GM23248 (cell line): ENCODE measurements at regions not wholly inside any gene's neighbourhood (a gene's known extent, or its start where the extent isn't known, plus 50 kb on each side); places are given as distances from the start of the nearest gene placed in this dataset.
A peak's percentile ranks its signal among the peaks of the same experiment; 100 is the strongest.

Experiments
- DNase-seq: peaks from one replicate; pipeline ENCODE4 v3.0.0-alpha.2; 2015
- H2AFZ ChIP-seq: fragments of 200-600 bp; sonication (generic); 2 replicates; pipeline ENCODE4 v1.6.1; 2016; ENCODE audit warnings: antibody characterized with exemption
- H3F3A ChIP-seq: fragments of 200-600 bp; sonication (generic); 2 replicates; pipeline ENCODE4 v1.6.1; 2016; ENCODE audit warnings: mild to moderate bottlenecking, antibody characterized with exemption, mixed run types; ENCODE audit not compliant: insufficient read depth
- H3K27ac ChIP-seq: fragments of 200-600 bp; sonication (generic); 2 replicates; pipeline ENCODE4 v1.5.1; 2016; ENCODE audit warnings: mild to moderate bottlenecking
- H3K27me3 ChIP-seq: fragments of 200-600 bp; sonication (generic); replicated peaks from 2 replicates; pipeline ENCODE4 v1.6.1; 2016; ENCODE audit warnings: mild to moderate bottlenecking; ENCODE audit not compliant: insufficient read depth
- H3K36me3 ChIP-seq: fragments of 200-600 bp; sonication (generic); 2 replicates; pipeline ENCODE4 v1.6.1; 2016; ENCODE audit warnings: low read depth, mild to moderate bottlenecking
- H3K4me1 ChIP-seq: fragments of 200-600 bp; sonication (generic); 2 replicates; pipeline ENCODE4 v1.6.1; 2016; ENCODE audit warnings: mild to moderate bottlenecking; ENCODE audit not compliant: insufficient read depth
- H3K4me2 ChIP-seq: fragments of 200-600 bp; sonication (generic); one replicate; pipeline ENCODE4 v1.6.1; 2016; ENCODE audit warnings: mild to moderate bottlenecking; ENCODE audit not compliant: unreplicated experiment
- H3K4me3 ChIP-seq: fragments of 200-600 bp; sonication (generic); 2 replicates; pipeline ENCODE4 v1.5.1; 2016; ENCODE audit warnings: mild to moderate bottlenecking
- H3K79me2 ChIP-seq: fragments of 200-600 bp; sonication (generic); 2 replicates; pipeline ENCODE4 v1.6.1; 2016; ENCODE audit warnings: mild to moderate bottlenecking; ENCODE audit not compliant: insufficient read depth
- H3K9ac ChIP-seq: fragments of 200-600 bp; sonication (generic); 2 replicates; pipeline ENCODE4 v1.6.1; 2016; ENCODE audit warnings: mild to moderate bottlenecking
- H3K9me2 ChIP-seq: fragments of 200-600 bp; sonication (generic); 2 replicates; pipeline ENCODE4 v1.6.1; 2016; ENCODE audit warnings: mixed run types, mild to moderate bottlenecking, moderate library complexity; ENCODE audit not compliant: insufficient read depth
- H3K9me3 ChIP-seq: fragments of 200-600 bp; sonication (generic); one replicate; pipeline ENCODE4 v1.6.1; 2017; ENCODE audit warnings: low read depth
- H4K20me1 ChIP-seq: fragments of 200-600 bp; sonication (generic); 2 replicates; pipeline ENCODE4 v1.6.0; 2016; ENCODE audit not compliant: insufficient read depth
- EZH2 ChIP-seq: fragments of 200-600 bp; sonication (generic); IDR thresholded peaks from 2 replicates; pipeline ENCODE4 v1.6.1; 2018; ENCODE audit warnings: antibody characterized with exemption, mild to moderate bottlenecking; ENCODE audit not compliant: insufficient read depth, poor library complexity, severe bottlenecking
- EZH2phosphoT487 ChIP-seq: fragments of 200-600 bp; sonication (generic); IDR thresholded peaks from 2 replicates; pipeline ENCODE4 v1.6.1; 2018; ENCODE audit warnings: antibody characterized with exemption, moderate library complexity, mild to moderate bottlenecking, low read depth; ENCODE audit not compliant: insufficient read depth
- WGBS, 2 experiments: methylation state at CpG; one replicate each; pipeline ENCODE4 v1.1.6; 2015 to 2017; ENCODE audit warnings: low lambda C conversion rate in 2 of 2, low coverage in 1 of 2; ENCODE audit errors: missing lambda C conversion rate in 2 of 2; 5-methylcytosine and 5-hydroxymethylcytosine counted together
- in situ Hi-C: fragments of 300-500 bp; cut with MboI; formaldehyde crosslinking; loops from 2 replicates; pipeline ENCODE4 v1.15.0; 2020

DNA sequence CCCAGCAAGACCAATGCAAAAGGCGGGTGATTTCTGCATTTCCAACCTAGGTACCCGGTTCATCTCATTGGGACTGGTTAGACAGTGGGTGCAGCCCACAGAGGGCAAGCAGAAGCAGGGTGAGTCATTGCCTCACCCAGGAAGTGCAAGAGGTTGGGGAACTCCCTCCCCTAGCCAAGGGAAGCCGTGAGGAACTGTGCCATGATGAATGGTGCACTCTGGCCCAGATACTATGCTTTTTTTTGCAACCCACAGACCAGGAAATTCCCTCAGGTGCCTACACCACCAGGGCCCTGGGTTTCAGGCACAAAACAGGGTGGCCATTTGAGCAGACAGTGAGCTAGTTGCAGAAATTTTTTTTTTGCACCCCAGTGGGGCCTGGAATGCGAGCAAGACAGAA, 662.6 kb upstream of the ACVR2A start:
- Histone ChIP-seq H3K27me3 (no peaks in the 10 kb centered on the region), H3K4me1 (peaks cover 6% of the 10 kb centered on the region), H3K36me3 (no peaks in the 10 kb centered on the region), H3K4me3 (no peak overlapping the region), H3F3A (peaks cover 13% of the 10 kb centered on the region; the same call in 1 of the 2 replicates), H3K9me3 (no peaks in the 10 kb centered on the region), H3K4me2 (no peak overlapping the region), H3K79me2 (no peaks in the 10 kb centered on the region), H3K9ac (no peak overlapping the region), H3K27ac (no peak overlapping the region), H3K9me2 (no peaks in the 10 kb centered on the region), H2AFZ (no peak overlapping the region), H4K20me1 (no peaks in the 10 kb centered on the region)
- 44 to 48% methylated on average over 4 of the region's 4 CpGs for WGBS, 2 experiments
- DNase-seq = no peak
- in situ Hi-C loops = no loop called here
- no peak for TF ChIP-seq EZH2phosphoT487
- no peak for TF ChIP-seq EZH2

DNA sequence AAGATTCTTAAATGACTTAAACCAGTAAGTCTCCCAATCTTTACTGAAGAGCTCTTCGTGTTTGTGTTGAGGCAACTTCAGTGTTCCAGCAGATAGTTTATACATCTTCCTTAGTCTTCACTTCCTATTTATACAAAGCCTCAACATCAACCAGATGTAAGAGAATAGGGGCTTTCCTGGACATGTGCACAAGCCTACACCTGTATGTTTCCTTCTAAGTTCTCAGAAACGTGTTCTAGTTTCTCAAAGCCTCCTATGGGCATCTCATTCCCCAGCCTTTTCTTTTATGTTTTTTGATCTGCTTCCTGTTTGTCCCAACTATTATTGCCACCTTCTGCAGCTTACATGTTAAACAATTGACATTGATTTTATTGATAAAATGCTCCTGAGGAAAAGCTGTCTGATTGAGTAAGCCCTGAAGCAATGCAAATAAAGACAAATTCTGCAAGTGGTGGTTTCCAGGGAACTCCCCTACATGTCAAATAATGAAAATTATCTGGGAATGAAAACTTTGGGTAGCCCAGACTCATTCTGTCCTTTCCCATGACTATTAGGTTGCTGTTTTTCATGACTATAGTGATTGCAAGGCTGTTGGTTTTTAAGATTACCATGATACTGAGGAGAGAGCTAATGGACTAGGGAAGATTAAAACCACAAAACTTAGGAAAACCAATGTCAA, 663.3 kb upstream of the ACVR2A start:
- Histone ChIP-seq H3K4me1 (peaks cover 12% of the 10 kb centered on the region), H4K20me1 (no peaks in the 10 kb centered on the region), H3K9me2 (no peaks in the 10 kb centered on the region), H3K9ac (no peak overlapping the region), H3K27ac (no peak overlapping the region), H3K27me3 (no peaks in the 10 kb centered on the region), H3K9me3 (no peaks in the 10 kb centered on the region), H3K4me3 (no peak overlapping the region), H3K79me2 (no peaks in the 10 kb centered on the region), H3F3A (peaks cover 16% of the 10 kb centered on the region; the same call in 1 of the 2 replicates), H3K36me3 (no peaks in the 10 kb centered on the region), H3K4me2 (no peak overlapping the region), H2AFZ (no peak overlapping the region)
- in situ Hi-C loops = no loop called here
- no peak for DNase-seq
- whole genome bisulfite sequencing, 2 experiments = 16 to 40% methylated on average over 2 of the region's 2 CpGs
- TF ChIP-seq EZH2phosphoT487 (no peak), EZH2 (no peak)

DNA sequence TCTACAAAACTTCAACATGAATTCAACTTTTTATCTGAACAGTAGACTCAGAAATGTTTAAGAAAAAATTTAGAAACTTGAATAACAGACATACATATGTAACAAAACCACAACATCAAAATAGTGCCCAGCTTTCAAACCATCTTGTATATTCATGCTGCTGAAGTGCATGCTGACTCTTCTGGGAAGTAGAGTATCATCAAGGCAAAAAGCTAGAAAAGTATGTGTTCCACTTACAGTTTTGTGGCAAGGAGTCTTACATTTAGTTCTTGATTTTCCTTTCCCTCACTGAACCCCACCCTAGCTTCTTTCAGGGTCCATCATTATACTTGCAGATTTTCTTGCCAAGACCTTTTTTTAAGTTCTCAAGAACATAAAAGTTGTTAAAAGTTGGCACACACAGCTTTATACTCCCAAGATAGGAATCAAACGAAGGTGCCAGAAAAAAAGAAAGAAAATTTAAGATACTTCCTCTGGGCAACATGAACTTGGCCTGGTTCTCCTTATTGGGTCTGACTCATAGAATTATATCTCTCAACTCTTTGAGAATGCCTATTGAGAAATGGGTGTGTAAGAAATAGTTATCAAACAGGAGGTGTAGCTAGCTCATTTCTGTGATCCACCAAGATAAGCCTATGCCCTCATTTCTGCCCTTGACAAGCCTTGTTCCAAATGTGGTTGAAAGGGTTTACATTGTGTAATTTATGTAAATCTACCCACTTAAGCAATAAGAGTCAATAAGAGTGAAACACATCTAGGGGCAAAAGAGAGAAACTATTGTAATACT, 667.6 kb upstream of the ACVR2A start:
- Histone ChIP-seq H3K27ac (peak overlapping the region; percentile 29), H3F3A (peaks cover 36% of the 10 kb centered on the region), H3K36me3 (no peaks in the 10 kb centered on the region), H2AFZ (no peak overlapping the region), H3K4me3 (no peak overlapping the region), H3K27me3 (no peaks in the 10 kb centered on the region), H3K9ac (no peak overlapping the region), H3K9me2 (no peaks in the 10 kb centered on the region), H3K4me2 (peak overlapping the region; percentile 5), H3K9me3 (no peaks in the 10 kb centered on the region), H4K20me1 (no peaks in the 10 kb centered on the region), H3K79me2 (no peaks in the 10 kb centered on the region), H3K4me1 (peaks cover 33% of the 10 kb centered on the region)
- TF ChIP-seq EZH2phosphoT487 (no peak), EZH2 (no peak)
- in situ Hi-C loops = no loop called here
- DNase-seq = peak; percentile 69
- WGBS, 2 experiments = 4 to 6% methylated on average over 1 of the region's 1 CpG

DNA sequence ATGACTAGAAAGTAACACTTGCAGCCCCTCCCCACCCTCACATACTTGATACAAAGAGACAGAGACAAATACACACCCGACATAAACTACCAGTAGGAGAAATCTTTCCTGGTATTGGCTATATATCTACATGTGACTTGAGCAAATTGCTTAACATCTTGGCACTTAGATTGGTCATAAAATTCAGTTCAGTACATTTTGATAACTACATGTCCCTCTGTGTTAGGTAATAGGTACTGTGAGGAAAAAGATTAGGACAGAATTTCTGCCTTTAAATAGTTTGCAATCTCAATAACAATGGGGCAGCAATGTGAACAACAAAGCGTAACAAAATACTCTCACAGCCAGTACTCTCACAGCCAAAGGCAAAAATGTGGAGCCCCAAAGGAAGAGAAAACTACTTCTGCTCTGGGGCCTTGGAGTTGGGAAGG, 670.0 kb upstream of the ACVR2A start:
- Histone ChIP-seq H3K27ac (no peak overlapping the region), H3K9ac (no peak overlapping the region), H4K20me1 (no peaks in the 10 kb centered on the region), H3K36me3 (no peaks in the 10 kb centered on the region), H3K79me2 (no peaks in the 10 kb centered on the region), H3K4me1 (peaks cover 40% of the 10 kb centered on the region), H2AFZ (no peak overlapping the region), H3K4me2 (no peak overlapping the region), H3K9me3 (no peaks in the 10 kb centered on the region), H3K9me2 (no peaks in the 10 kb centered on the region), H3K27me3 (no peaks in the 10 kb centered on the region), H3F3A (peaks cover 43% of the 10 kb centered on the region), H3K4me3 (no peak overlapping the region)
- WGBS, 2 experiments = 72 to 79% methylated on average over 2 of the region's 2 CpGs
- no peak for TF ChIP-seq EZH2
- no peak for DNase-seq
- in situ Hi-C loops = no loop called here
